HUES6 (cell line): ENCODE measurements at regions not wholly inside any gene's neighbourhood (a gene's known extent, or its start where the extent isn't known, plus 50 kb on each side); places are given as distances from the start of the nearest gene placed in this dataset.

Source experiments
- H3K27ac ChIP-seq: 2 replicates; pipeline ENCODE4 v1.7.0; 2013; ENCODE audit warnings: low read depth, mild to moderate bottlenecking, low read length, inconsistent platforms
- H3K27me3 ChIP-seq: 2 replicates; pipeline ENCODE4 v1.6.1; 2013; ENCODE audit warnings: low read length; ENCODE audit not compliant: control insufficient read depth, insufficient read depth
- H3K36me3 ChIP-seq: 2 replicates; pipeline ENCODE4 v1.6.1; 2013; ENCODE audit warnings: low read length; ENCODE audit not compliant: control insufficient read depth, insufficient read depth
- H3K4me1 ChIP-seq: 2 replicates; pipeline ENCODE4 v1.6.1; 2013; ENCODE audit warnings: low read length; ENCODE audit not compliant: control insufficient read depth, insufficient read depth
- H3K4me3 ChIP-seq: 2 replicates; pipeline ENCODE4 v1.5.1; 2013; ENCODE audit warnings: low read depth, low read length
- H3K9ac ChIP-seq: one replicate; pipeline ENCODE4 v1.6.1; 2013; ENCODE audit warnings: mild to moderate bottlenecking, low read length
- H3K9me3 ChIP-seq: 2 replicates; pipeline ENCODE4 v1.6.1; 2013; ENCODE audit warnings: low read depth, low read length; ENCODE audit not compliant: control insufficient read depth, insufficient read depth

DNA sequence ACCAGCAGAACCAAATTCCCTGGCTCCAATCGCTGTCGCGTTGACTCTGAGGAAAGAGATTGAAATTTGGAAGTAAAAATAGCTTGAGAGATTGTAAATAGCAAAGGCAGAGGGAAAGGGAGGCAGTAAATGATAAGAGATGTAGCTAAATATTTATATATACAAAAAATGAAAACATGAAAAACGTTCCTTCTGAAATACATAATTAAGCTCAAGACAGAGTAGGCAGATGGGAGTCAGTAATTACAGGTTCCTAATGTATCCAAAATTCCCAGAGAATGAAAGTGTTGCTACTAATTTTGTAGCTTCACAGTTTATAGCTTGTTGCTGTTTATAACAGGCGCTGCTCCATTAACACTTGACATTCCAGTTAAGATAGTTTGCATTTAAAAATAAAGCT is 648.7 kb downstream of the KCNA4 start:
- Histone ChIP-seq H3K4me1 (no peaks in the 10 kb centered on the region), H3K36me3 (no peaks in the 10 kb centered on the region), H3K27me3 (peaks cover 46% of the 10 kb centered on the region), H3K9me3 (no peaks in the 10 kb centered on the region), H3K4me3 (no peak overlapping the region), H3K27ac (no peak overlapping the region), H3K9ac (no peak overlapping the region)

DNA sequence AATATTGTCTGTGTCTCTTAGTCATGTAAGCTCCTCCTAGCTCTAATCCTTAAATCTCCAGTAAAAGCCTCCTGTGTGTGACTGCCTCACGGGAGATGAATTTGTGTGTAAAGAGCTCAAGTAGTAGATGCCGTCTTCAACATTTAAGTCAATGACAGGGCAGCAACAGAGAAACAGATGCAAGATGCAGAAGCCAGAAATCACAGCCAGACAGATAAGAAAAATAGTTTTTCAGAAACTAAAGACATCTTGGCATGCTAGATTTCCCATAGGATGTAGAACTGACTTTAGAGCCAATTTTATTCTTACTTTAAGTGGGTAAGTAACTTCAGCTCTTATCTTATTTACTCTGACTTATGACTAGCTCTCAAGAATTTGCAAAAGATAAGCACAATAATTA is 652.8 kb downstream of the KCNA4 start:
- no peaks in the 10 kb centered on the region for H3K9me3 ChIP-seq
- H3K4me1 ChIP-seq = no peaks in the 10 kb centered on the region
- H3K9ac ChIP-seq = no peak overlapping the region
- H3K27ac ChIP-seq = no peak overlapping the region
- H3K36me3 ChIP-seq = no peaks in the 10 kb centered on the region
- H3K4me3 ChIP-seq = no peak overlapping the region
- H3K27me3 ChIP-seq = peaks cover 77% of the 10 kb centered on the region

DNA sequence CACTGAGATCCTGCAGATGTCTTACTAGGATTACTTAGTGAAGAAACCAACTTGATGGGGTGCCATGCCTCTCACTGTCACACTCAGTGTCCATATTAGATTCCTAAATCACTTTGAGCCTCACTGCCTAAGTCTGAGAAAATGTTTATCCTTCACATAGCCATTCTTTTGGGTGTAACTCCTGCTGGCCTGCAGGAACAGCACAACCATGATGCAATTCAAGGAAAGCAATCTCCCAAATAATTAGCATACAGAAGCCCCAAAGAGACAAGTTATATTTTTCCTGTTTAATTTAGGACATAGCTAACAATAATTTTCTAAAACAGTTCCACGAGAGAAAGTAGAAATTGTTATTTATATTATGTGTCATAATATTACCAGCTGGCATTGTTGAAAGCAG is 655.5 kb downstream of the KCNA4 start:
- Histone ChIP-seq H3K4me1 (no peaks in the 10 kb centered on the region), H3K27me3 (peaks cover 63% of the 10 kb centered on the region), H3K36me3 (no peaks in the 10 kb centered on the region), H3K27ac (no peak overlapping the region), H3K4me3 (no peak overlapping the region), H3K9me3 (no peaks in the 10 kb centered on the region), H3K9ac (no peak overlapping the region)

DNA sequence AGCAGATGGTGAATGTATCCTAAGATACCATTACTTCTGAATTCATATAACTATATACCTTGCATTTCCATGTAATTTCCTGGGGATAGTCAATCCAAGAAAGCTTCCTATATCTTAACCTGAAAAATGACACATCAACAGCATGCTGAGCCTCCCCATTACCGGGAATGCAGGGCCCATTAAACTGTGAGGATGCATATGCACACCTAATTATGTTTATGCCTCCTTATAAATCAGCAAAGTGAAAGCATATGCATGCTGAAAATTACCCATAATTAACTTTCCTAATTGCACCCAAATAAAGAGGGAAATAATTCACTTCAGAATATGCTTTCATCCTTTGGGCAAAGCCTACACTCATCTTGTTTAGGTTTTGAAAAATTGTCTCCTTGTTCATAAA is 663.0 kb downstream of the KCNA4 start:
- peaks cover 10% of the 10 kb centered on the region; the same call in 1 of the 2 replicates for H3K4me1 ChIP-seq
- H3K9ac ChIP-seq = no peak overlapping the region
- H3K27me3 ChIP-seq = no peaks in the 10 kb centered on the region; the same call in 1 of the 2 replicates
- H3K9me3 ChIP-seq = no peaks in the 10 kb centered on the region
- H3K27ac ChIP-seq = no peak overlapping the region
- H3K36me3 ChIP-seq = no peaks in the 10 kb centered on the region
- no peak overlapping the region for H3K4me3 ChIP-seq

DNA sequence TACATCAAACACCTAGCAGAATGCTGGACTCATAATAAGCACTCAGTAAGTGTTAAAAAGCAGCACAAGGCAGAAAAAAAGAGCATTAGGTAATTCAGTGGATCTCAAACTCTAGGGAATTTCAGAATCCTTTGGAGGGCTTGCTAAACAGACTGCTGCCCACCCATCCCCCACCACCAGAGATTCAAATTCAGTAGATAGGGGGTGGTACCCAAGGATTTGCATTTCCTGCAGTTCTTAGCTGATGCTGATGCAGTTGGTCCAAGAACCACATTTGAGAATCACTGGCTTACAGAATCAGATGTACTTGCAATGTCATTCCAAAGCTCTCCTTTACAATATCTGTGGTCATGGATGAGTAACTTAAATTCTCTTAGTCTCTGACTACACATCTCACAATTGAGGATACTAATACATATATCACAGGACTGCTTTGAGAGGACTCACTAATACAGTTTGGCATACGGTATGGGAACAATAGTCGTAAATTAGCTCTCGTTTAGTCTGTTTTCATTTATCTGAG is 664.5 kb downstream of the KCNA4 start:
- Histone ChIP-seq H3K36me3 (no peaks in the 10 kb centered on the region), H3K27ac (no peak overlapping the region), H3K4me3 (no peak overlapping the region), H3K9ac (no peak overlapping the region), H3K27me3 (no peaks in the 10 kb centered on the region), H3K9me3 (no peaks in the 10 kb centered on the region), H3K4me1 (peaks cover 10% of the 10 kb centered on the region; the same call in 1 of the 2 replicates)

DNA sequence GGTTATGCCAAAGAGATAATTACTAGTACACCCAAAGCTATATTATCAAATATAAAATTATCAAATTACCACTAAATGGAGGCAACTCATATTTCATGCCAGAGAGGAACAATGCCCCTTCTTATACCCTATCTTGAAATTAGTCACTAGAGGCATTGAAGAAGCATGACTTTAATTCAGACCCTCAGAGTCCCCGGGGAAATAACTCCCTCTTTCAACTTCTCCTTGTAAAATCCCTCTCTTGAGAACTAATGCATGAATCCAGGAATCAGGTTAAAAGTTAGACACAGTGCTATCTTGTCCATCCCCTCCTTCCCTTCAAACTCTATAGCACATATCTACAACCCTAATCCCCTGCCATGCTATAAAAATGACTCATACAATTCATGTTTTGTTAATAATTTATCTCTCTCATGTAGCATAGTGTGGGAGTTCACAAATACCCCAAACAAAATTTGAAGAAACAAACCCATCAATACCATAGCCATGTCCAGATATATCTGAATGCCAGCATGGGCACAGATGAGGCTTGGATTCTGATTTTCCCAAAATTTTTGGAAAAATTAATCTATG is 665.4 kb downstream of the KCNA4 start:
- H3K27me3 ChIP-seq = no peaks in the 10 kb centered on the region
- H3K9me3 ChIP-seq = no peaks in the 10 kb centered on the region
- no peaks in the 10 kb centered on the region for H3K36me3 ChIP-seq
- H3K4me3 ChIP-seq = no peak overlapping the region
- H3K27ac ChIP-seq = no peak overlapping the region
- no peak overlapping the region for H3K9ac ChIP-seq
- peaks cover 10% of the 10 kb centered on the region; the same call in 1 of the 2 replicates for H3K4me1 ChIP-seq

DNA sequence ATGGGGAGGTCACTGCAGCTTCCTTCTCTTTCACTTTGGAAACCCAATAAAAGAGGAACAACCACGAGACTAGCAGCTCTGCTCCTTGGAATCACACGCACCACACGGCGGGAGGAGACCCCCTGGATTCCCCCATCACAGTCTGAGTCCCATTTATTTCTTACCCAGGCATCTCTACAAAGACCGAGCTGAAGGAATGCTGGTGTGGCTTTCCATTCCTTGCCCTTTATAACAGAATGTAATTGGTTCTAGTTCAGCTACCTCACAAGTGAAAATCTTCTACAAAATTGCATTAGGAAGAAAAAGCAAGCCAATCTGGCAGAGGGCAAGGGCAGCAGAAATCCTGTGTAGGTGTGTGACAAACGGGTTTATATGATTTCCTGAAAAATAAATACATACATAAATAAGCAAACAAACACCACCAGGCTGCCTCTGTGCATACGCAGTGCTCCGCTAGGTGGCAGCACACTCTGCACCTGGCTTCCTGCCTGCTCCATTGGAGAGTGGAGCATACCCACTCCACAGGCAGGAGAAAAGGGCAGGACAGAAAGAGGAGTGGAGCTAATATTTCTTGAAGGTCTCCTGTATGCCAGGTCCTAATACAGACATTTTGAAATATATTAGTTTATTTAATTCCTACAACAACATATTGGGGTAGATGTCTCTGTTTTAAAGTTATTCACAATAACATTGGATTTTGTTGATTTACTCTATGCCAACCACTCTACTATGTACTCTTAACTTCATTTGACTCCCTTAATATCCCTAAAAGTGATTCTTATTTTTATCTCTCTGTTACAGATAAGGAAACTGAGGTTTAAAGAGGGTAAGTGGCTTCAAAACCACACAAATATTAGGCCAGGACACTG is 673.1 kb downstream of the KCNA4 start:
- Histone ChIP-seq H3K4me1 (no peaks in the 10 kb centered on the region), H3K9me3 (no peaks in the 10 kb centered on the region), H3K4me3 (no peak overlapping the region), H3K9ac (no peak overlapping the region), H3K27me3 (0 out of 2 replicates have a peak, but pooled peaks cover 3% of the 10 kb centered on the region), H3K36me3 (no peaks in the 10 kb centered on the region), H3K27ac (no peak overlapping the region)

DNA sequence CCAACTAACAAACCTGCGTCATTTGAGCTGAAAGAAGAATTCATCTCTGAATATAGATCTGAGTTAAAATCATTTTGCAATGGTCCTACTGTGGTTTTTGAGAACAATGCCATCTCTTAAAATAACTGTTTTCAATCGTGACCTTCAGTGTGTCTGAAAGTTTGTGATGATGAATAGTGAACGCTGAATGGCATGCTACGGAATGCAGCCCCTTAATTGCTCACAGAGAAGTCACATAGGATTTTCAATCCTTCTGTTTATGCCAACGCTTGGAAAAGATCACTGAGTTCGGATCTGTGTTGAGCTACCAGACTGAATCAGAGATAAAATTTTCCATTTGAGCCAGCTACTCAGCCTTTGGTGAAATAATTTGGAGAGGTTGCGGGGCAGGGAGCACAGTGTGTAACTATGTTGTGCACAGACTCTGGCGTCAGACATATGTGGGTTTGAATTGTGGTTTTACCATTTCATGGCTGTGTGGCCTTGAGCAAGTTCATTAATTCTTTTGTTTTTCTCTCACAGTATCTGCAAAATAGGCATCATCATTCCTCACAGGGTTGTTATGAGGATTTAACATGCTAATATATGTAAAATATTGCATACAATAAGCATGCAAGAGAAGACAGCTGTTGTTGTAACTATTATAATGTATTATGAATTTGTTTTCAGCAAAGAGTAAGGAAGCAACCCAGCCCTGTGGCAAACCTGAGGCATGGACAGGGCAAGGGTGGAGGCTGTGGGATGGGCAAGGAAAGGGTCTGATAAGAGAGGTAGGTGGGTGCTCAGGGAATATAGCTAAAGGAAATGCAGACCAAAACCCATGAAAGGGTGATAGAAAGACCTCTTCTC is 679.9 kb downstream of the KCNA4 start:
- no peak overlapping the region for H3K9ac ChIP-seq
- H3K36me3 ChIP-seq = no peaks in the 10 kb centered on the region
- no peaks in the 10 kb centered on the region for H3K4me1 ChIP-seq
- H3K9me3 ChIP-seq = no peaks in the 10 kb centered on the region
- H3K4me3 ChIP-seq = no peak overlapping the region
- H3K27ac ChIP-seq = no peak overlapping the region
- H3K27me3 ChIP-seq = 0 out of 2 replicates have a peak, but pooled peaks cover 3% of the 10 kb centered on the region

DNA sequence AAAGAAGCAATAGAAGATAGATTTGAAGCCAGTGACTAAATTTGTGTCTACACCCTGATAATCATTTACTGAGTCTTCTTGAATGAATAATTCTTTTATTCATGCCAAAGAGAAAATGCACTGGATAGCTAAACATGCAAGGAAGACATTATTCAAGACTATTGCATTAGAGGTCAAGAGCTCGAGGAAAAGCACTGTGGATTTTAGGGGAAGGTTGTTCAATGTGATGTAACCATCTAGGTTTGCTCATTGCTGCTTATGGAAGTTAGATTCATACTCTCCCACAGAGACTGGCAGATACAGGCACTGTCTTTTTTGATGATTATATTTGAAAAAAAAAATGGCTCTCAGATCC is 682.1 kb downstream of the KCNA4 start:
- no peaks in the 10 kb centered on the region for H3K36me3 ChIP-seq
- no peak overlapping the region for H3K27ac ChIP-seq
- no peak overlapping the region for H3K4me3 ChIP-seq
- H3K9ac ChIP-seq = no peak overlapping the region
- no peaks in the 10 kb centered on the region for H3K27me3 ChIP-seq
- H3K4me1 ChIP-seq = no peaks in the 10 kb centered on the region
- no peaks in the 10 kb centered on the region for H3K9me3 ChIP-seq

DNA sequence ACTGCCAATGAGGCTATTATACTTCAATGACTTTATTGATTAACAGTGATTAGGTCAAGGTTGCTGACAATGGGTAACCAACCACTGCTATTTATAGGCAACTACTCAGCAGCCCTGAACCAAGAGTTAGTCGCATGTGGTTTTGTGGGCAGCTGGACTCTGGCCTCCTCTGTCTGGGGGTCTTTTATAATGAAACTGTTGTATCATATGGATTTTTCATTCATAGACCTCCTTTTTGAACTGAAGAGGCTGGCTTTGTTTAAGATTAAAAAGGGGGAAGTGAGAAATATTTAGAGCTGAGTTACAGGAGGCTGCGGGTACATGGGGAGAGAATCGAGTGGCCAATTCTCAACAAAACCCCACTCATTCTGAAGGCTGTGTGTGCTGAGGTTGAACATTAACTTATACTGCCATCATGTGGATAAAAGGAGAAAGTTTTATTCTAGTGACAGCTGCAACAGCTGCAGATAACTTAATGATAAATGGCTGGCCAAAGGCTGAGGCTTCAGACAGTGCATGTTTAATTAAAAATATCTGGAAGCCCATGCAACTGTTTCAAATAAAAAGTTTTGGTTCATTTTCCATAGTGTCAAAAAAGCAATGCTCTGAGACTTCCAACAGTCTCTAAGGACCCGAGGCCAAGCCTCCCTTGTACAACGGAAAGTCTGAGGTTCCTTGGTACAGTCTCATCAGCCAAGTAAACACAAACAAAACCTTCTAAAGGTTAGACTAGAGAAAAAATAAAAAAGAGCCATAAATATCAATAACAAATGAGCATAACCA is 682.6 kb downstream of the KCNA4 start:
- Histone ChIP-seq H3K4me3 (no peak overlapping the region), H3K4me1 (0 out of 2 replicates have a peak, but pooled peaks cover 4% of the 10 kb centered on the region), H3K27ac (no peak overlapping the region)

More for the DNA sequence above, 682.6 kb downstream of the KCNA4 start:
- Histone ChIP-seq H3K36me3 (no peaks in the 10 kb centered on the region), H3K27me3 (no peaks in the 10 kb centered on the region), H3K9ac (no peak overlapping the region), H3K9me3 (no peaks in the 10 kb centered on the region)
